ENCODE measurements at regions not wholly inside any gene's neighbourhood (a gene's known extent, or its start where the extent isn't known, plus 50 kb on each side); places are given as distances from the start of the nearest gene placed in this dataset.

DNA sequence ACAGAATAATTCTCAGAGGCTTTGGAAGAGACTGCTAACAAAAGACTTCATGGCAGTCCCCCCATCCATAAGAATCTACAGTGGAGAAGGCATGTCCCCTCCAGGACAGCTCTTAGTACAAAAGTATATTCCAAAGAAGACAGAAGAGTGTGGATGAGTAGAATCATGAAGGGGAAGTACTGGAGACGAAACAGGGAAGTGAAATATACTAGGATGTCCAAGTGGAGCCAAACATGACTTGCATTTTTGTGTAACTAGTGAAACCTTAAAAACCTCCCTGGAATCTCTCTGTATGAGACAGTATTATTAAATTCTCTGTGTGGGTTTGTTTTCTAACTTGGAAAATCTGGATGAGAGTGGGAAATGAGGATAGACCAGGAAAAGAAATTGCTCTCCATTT lies 312.4 kb downstream of the RSL24D1 start:
- TF ChIP-seq, protein P1, sequence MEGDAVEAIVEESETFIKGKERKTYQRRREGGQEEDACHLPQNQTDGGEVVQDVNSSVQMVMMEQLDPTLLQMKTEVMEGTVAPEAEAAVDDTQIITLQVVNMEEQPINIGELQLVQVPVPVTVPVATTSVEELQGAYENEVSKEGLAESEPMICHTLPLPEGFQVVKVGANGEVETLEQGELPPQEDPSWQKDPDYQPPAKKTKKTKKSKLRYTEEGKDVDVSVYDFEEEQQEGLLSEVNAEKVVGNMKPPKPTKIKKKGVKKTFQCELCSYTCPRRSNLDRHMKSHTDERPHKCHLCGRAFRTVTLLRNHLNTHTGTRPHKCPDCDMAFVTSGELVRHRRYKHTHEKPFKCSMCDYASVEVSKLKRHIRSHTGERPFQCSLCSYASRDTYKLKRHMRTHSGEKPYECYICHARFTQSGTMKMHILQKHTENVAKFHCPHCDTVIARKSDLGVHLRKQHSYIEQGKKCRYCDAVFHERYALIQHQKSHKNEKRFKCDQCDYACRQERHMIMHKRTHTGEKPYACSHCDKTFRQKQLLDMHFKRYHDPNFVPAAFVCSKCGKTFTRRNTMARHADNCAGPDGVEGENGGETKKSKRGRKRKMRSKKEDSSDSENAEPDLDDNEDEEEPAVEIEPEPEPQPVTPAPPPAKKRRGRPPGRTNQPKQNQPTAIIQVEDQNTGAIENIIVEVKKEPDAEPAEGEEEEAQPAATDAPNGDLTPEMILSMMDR (IDR thresholded peaks at IDR 0.05; ENCODE audit: insufficient read depth, low read length), result no peak
- H3K4me3 ChIP-seq (ENCODE audit: low read depth, low read length), result no peak overlapping the region
- no peak for DNase-seq (ENCODE audit: low read depth)

DNA sequence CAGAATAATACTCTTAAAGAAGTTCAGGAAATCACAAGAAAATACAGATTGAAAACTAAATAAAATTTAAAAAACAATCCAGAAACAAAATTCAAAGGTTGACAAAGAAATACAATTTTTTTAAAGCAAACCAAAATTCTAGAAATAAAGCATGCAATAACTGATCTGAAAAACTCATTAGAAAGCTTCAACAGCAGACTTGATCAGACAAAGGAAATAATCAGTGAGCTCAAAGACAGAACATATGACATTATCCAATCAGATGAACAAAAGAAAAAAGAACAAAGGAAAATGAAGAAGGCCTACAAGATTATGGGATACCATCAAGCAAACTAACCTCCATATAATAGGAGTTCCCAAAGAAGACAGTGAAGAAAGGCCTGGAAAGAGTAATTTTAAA lies 336.8 kb downstream of the RSL24D1 start:
- TF ChIP-seq, protein P1 (IDR thresholded peaks at IDR 0.05; ENCODE audit: insufficient read depth, low read length), result no peak

DNA sequence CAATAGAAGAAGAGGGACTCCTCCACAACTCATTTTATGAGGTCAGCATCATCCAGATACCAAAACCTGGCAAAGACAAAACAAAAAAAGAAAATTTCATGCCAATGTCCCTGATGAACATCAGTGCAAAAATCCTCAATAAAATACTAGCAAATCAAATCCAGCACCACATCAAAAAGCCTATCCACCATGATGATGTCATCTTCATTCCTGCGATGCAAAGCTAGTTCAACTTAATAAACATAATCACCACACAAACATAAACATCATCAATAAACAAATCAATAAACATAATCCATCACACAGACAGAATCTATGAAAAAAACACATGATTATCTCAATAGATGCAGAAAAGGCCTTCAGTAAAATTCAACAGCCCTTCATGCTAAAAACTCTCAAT lies 342.1 kb downstream of the RSL24D1 start:
- TF ChIP-seq, protein P1 (IDR thresholded peaks at IDR 0.05; ENCODE audit: insufficient read depth, low read length), result no peak
- H3K4me3 ChIP-seq (ENCODE audit: low read depth, low read length), result no peak overlapping the region
- no peak for DNase-seq (ENCODE audit: low read depth)

More for the DNA sequence above, 336.8 kb downstream of the RSL24D1 start:
- no peak overlapping the region for H3K4me3 ChIP-seq (ENCODE audit: low read depth, low read length)
- no peak for DNase-seq (ENCODE audit: low read depth)

GRCh38 chr15:54850101-54850500 lies 346.6 kb downstream of the RSL24D1 start:
- TF ChIP-seq, protein P1 (IDR thresholded peaks at IDR 0.05; ENCODE audit: insufficient read depth, low read length), result no peak
- DNase-seq (ENCODE audit: low read depth), result no peak
- H3K4me3 ChIP-seq (ENCODE audit: low read depth, low read length), result no peak overlapping the region

DNA sequence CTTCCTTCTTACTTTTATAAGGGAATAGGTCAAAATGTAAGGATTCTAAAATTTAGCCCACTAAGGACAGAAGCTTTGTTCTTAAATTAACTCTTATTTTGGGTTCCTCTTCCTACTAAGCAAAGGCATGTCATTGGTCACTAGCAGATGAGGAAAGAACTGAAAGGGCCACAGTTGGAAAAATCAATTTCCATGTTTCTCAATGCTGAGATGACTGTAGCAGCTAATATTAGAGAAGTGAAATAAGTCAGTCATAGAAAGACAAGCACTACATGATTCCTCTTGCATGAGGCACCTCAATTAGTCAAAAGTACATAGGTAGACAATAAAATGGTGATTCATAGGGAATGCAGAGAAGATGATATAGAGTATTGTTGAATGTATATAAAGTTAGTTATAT lies 353.7 kb downstream of the RSL24D1 start:
- no peak for DNase-seq (ENCODE audit: low read depth)
- TF ChIP-seq, protein P1 (IDR thresholded peaks at IDR 0.05; ENCODE audit: insufficient read depth, low read length), result no peak

DNA sequence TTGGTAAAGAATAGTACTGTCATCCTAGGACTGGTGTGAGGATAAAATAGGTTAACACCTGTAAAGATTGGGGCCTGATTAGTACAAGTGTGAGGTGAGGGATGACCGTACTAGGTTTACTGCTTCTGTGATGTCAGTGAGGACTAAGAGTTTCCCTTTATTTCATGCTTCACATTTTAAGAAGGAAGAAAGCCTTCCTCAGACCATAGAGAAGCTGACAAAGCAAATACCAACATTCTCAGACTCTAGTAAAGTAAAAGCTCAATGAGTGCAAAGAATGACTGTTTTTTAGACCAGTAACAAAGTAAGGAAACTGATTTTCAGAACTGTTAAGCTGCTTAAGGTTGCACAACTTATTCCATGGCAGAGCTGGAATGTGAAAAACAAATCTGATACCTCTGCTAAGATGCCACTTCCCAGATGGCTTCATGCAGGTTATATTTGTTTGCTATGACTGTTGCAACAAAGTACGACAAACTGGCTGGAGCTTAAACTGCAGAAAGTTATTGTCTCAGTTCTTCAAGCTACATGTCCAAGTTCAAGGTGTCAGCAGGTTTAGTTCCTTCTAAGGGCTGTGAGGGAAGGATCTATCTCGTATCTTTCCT lies 354.9 kb downstream of the RSL24D1 start:
- no peak overlapping the region for H3K4me3 ChIP-seq (ENCODE audit: low read depth, low read length)
- DNase-seq (ENCODE audit: low read depth), result no peak
- TF ChIP-seq, protein P1 (IDR thresholded peaks at IDR 0.05; ENCODE audit: insufficient read depth, low read length), result no peak

More for the DNA sequence above, 353.7 kb downstream of the RSL24D1 start:
- no peak overlapping the region for H3K4me3 ChIP-seq (ENCODE audit: low read depth, low read length)
